CD4-positive, CD25-positive, alpha-beta regulatory T cell (primary cell): ENCODE measurements at regions not wholly inside any gene's neighbourhood (a gene's known extent, or its start where the extent isn't known, plus 50 kb on each side); places are given as distances from the start of the nearest gene placed in this dataset.

Experiments
- ATAC-seq, 2 donors: fragments of 150-1000 bp; cut with Tn5 transposase; one replicate each; pipeline ENCODE4 v1.10.0; 2021; ENCODE audit warnings: low read depth in 2 of 2, moderate number of reproducible peaks in 2 of 2, moderate library complexity in 1 of 2
- DNase-seq, 3 donors: peaks; one replicate each; pipeline versions ENCODE4 v3.0.0 to v3.0.0-alpha.2; 2012 to 2022; ENCODE audit warnings: mixed read lengths in 1 of 3
- H3K27ac ChIP-seq: one replicate; pipeline ENCODE4 v1.7.0; 2013; ENCODE audit warnings: mild to moderate bottlenecking, low read length; ENCODE audit not compliant: insufficient read depth, poor library complexity, severe bottlenecking
- H3K27me3 ChIP-seq: one replicate; pipeline ENCODE4 v1.7.0; 2013; ENCODE audit warnings: low read length; ENCODE audit not compliant: control insufficient read depth, insufficient read depth
- H3K36me3 ChIP-seq: one replicate; pipeline ENCODE4 v1.7.0; 2013; ENCODE audit warnings: mild to moderate bottlenecking, low read length, moderate library complexity; ENCODE audit not compliant: control insufficient read depth, insufficient read depth
- H3K4me1 ChIP-seq: 2 replicates; pipeline ENCODE4 v1.7.0; 2013; ENCODE audit warnings: mild to moderate bottlenecking, low read length; ENCODE audit not compliant: insufficient read depth, control insufficient read depth, poor library complexity, severe bottlenecking
- H3K4me3 ChIP-seq: one replicate; pipeline ENCODE4 v1.7.0; 2013; ENCODE audit warnings: low read depth, mild to moderate bottlenecking, low read length, moderate library complexity
- H3K9me3 ChIP-seq, 2 experiments: 1 replicate in 1 of 2; 2 replicates in 1 of 2; pipeline ENCODE4 v1.7.0; 2013; ENCODE audit warnings: low read length in 2 of 2, mild to moderate bottlenecking in 1 of 2, moderate library complexity in 1 of 2; ENCODE audit not compliant: control insufficient read depth in 2 of 2
- H3K27ac Mint-ChIP-seq, 3 donors: one replicate each; pipeline ENCODE4 v1.8.0; 2020 to 2022; ENCODE audit warnings: mild to moderate bottlenecking in 3 of 3, mixed read lengths in 3 of 3, moderate library complexity in 2 of 3
- H3K27me3 Mint-ChIP-seq: one replicate; pipeline ENCODE4 v1.8.0; 2022; ENCODE audit warnings: mild to moderate bottlenecking, mixed read lengths
- H3K36me3 Mint-ChIP-seq: one replicate; pipeline ENCODE4 v1.8.0; 2020; ENCODE audit warnings: mixed read lengths
- H3K4me1 Mint-ChIP-seq, 4 donors: one replicate each; pipeline ENCODE4 v1.8.0; 2020 to 2022; ENCODE audit warnings: mixed read lengths in 4 of 4, mild to moderate bottlenecking in 1 of 4
- H3K4me3 Mint-ChIP-seq, 4 donors: one replicate each; pipeline ENCODE4 v1.8.0; 2020 to 2022; ENCODE audit warnings: mild to moderate bottlenecking in 4 of 4, mixed read lengths in 4 of 4, moderate library complexity in 3 of 4
- H3K9me3 Mint-ChIP-seq, 7 donors: one replicate each; pipeline ENCODE4 v1.8.0; 2020 to 2022; ENCODE audit warnings: mixed read lengths in 7 of 7, mild to moderate bottlenecking in 3 of 7, moderate library complexity in 2 of 7

DNA sequence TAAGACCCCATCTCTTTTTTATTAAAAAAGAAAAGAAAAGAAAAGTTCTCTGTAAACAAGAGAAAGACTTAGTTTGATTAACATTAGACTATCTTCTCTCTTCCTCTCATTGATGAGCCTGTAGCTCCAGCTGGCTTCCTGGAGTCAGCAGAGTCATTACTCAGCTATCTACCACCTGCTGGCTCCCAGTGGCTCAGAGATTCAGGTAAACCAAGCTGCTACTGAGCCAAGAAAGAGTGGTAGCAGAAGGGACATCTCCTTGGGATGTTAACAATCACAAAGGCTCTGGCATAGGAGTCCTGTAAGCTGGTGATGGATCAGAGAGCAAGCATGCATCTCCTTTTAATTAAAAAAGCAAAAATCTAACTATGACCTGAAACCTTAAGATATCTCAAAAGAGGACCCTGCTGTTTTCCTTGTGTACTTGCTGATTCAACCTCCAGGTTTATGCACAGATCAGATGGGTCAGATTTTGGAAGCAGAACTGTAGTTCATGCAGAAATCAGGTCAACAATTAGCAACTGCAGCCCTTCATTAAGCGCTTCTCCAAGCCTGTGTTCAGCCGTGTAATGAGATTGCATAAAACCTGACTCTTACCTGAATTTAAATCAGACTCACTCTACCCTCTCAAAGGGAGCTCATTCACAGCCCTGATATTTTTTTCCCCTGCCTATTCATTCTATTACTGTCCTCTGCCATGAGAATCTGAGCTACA is 225.8 kb downstream of the RNF152 start:
- H3K9me3 ChIP-seq: no peaks in the 10 kb centered on the region
- DNase-seq (no peak), ATAC-seq (no peak)
- Mint-ChIP-seq H3K27ac (no peak overlapping the region), H3K4me1 (no peaks in the 10 kb centered on the region), H3K27me3 (no peaks in the 10 kb centered on the region), H3K36me3 (no peaks in the 10 kb centered on the region), H3K4me3 (no peak overlapping the region), H3K9me3 (peaks cover 0 to 6% (median 0%) of the 10 kb centered on the region in 7 donors)
- no peaks in the 10 kb centered on the region for H3K27me3 ChIP-seq
- H3K27ac ChIP-seq: no peak overlapping the region
- no peak overlapping the region for H3K4me3 ChIP-seq
- no peaks in the 10 kb centered on the region for H3K4me1 ChIP-seq
- H3K36me3 ChIP-seq: no peaks in the 10 kb centered on the region

DNA sequence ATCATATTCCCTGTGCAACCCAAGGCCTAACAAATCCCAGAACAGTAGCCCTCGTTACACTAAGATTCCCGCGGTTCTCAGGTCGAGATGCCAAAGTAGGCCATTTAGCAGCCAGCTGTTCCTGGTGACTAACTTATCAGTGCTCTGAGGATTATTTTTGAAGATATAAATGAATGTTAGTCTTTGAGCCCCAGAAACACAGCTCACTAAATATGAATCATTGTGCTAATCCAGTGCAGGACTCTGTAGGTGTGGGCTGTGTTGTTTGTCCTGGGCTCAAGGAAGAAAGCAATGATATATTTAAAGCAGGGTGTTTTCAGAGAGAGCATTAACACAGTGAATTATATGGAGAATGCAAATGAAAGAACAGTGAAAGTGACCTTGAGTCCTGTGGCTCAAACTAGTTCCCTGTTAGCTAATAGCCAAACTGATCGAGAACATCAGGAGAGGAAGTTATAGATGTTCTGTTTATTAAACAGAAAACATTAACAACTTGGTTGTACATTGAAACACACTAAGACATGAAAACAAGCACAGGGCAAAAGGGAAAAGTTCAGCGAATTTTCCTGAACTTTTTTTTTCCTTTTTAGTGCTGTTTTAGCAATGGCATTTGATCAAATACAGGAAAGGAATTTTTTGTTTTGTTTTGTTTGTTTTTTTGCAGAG is 228.3 kb downstream of the RNF152 start:
- H3K9me3 Mint-ChIP-seq: peaks cover 0 to 8% (median 4%) of the 10 kb centered on the region in 7 donors
- H3K27me3 ChIP-seq: no peaks in the 10 kb centered on the region
- H3K27ac ChIP-seq: no peak overlapping the region
- H3K4me3 ChIP-seq: no peak overlapping the region
- ATAC-seq (no peak), DNase-seq (no peak)
- no peaks in the 10 kb centered on the region for H3K9me3 ChIP-seq
- H3K27ac Mint-ChIP-seq: no peak overlapping the region
- H3K27me3 Mint-ChIP-seq: peaks cover 4% of the 10 kb centered on the region
- no peaks in the 10 kb centered on the region for H3K36me3 Mint-ChIP-seq
- no peaks in the 10 kb centered on the region for H3K4me1 ChIP-seq
- no peaks in the 10 kb centered on the region for H3K36me3 ChIP-seq
- H3K4me3 Mint-ChIP-seq: no peak overlapping the region
- no peaks in the 10 kb centered on the region for H3K4me1 Mint-ChIP-seq

DNA sequence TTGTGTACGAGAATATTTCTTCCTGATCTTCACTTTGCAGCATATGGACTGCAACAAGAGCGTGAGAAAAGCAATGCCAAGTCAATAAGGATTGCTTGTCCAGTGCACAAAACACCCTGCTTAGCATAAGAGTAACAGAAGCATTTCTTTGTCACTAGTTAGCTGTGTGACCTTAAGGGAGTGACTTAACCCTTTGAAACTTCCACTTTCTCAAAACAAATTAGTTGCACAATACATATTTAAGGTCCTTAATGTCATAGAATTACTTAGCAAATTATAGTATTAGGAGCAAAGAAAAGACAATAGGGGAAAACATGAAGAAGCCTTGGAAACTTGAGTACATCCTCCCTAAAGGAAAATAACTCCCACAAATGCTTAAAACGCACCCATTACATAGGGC is 230.1 kb downstream of the RNF152 start:
- Histone ChIP-seq H3K36me3 (no peaks in the 10 kb centered on the region), H3K4me1 (no peaks in the 10 kb centered on the region), H3K9me3 (no peaks in the 10 kb centered on the region), H3K4me3 (no peak overlapping the region), H3K27ac (no peak overlapping the region), H3K27me3 (no peaks in the 10 kb centered on the region)
- Mint-ChIP-seq H3K4me3 (no peak overlapping the region), H3K27me3 (peaks cover 4% of the 10 kb centered on the region), H3K9me3 (peaks cover 0 to 8% (median 4%) of the 10 kb centered on the region in 7 donors), H3K27ac (no peak overlapping the region), H3K4me1 (no peaks in the 10 kb centered on the region), H3K36me3 (no peaks in the 10 kb centered on the region)
- no peak for DNase-seq
- ATAC-seq: no peak

DNA sequence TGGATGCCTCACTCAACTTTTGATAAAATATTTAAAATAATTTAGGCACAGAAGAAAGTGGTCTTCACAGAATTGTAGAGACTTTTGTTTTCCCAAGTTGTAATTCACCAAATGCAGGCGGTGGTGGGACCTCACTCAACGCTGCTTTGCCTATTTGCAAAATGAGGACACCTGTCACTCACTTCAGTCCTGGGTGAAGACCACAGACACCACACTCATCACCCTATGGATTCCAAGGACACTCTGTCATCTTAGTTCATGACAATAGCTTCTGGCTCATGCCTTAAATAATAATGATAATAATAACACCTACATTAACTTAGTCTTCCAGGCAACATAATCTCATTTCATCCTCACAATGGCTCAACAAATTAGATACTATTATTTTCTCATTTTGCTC is 234.4 kb downstream of the RNF152 start:
- Mint-ChIP-seq H3K36me3 (no peaks in the 10 kb centered on the region), H3K27ac (no peak overlapping the region), H3K4me1 (no peaks in the 10 kb centered on the region), H3K4me3 (no peak overlapping the region), H3K9me3 (peaks cover 0 to 12% (median 6%) of the 10 kb centered on the region in 7 donors), H3K27me3 (peaks cover 4% of the 10 kb centered on the region)
- no peak overlapping the region for H3K4me3 ChIP-seq
- no peaks in the 10 kb centered on the region for H3K36me3 ChIP-seq
- no peaks in the 10 kb centered on the region for H3K4me1 ChIP-seq
- no peak for DNase-seq
- no peaks in the 10 kb centered on the region for H3K27me3 ChIP-seq
- no peak for ATAC-seq
- no peaks in the 10 kb centered on the region for H3K9me3 ChIP-seq
- no peak overlapping the region for H3K27ac ChIP-seq

DNA sequence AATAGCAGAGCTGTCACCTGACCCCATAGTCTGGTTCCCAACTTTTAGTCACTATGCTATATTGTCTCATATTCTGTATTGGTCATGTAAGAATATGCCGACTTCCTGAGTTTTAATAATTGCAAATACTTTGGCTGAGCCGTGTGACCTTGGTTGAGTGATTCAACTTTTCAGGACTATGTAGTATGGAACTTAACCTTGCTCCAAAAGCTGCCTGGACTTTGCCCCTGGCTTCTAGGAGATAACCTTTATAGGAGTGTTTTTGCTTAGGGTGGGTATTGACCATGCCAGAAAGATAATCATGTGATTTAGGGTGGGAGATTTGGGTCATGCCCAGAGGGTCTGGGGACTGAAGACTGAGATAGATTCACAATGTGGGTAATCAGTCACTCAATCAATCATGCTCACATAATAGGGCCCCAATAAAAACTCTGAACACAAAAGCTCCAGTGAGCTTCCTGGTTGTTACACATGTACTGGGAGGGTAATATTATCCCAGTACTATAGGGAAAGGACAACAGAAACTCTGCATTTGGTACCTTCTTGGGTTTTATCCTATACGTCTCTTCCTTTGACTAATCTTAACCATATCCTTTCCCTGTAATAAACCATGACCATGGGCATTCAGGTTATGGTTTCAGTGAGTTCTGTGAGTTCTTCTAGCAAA is 235.6 kb downstream of the RNF152 start:
- no peaks in the 10 kb centered on the region for H3K36me3 Mint-ChIP-seq
- Histone ChIP-seq H3K27ac (no peak overlapping the region), H3K9me3 (no peaks in the 10 kb centered on the region), H3K4me3 (no peak overlapping the region), H3K36me3 (no peaks in the 10 kb centered on the region), H3K4me1 (no peaks in the 10 kb centered on the region), H3K27me3 (no peaks in the 10 kb centered on the region)
- ATAC-seq (no peak), DNase-seq (no peak)
- no peak overlapping the region for H3K27ac Mint-ChIP-seq
- H3K27me3 Mint-ChIP-seq: peaks cover 4% of the 10 kb centered on the region
- no peak overlapping the region for H3K4me3 Mint-ChIP-seq
- H3K9me3 Mint-ChIP-seq: peaks cover 0 to 12% (median 4%) of the 10 kb centered on the region in 7 donors
- H3K4me1 Mint-ChIP-seq: peaks cover 0 to 2% (median 0%) of the 10 kb centered on the region in 4 donors

DNA sequence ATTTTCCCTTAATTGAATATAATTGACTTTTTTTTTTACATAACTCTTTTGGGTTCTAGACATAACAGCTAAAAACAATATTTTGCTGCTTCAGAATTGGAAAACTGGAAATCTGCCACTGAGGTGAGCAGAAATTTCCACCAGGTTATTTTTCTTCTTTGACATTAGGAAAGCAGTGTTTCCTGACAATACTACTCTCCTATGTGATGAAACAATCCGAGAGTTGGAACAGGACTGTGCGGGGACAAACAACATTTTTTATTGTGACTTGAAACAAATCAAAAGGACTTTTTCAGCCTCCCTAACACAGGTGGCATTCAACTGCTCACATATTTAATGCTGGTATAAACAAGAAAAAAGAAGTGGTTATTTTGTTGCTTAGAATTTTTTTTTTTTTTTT is 237.2 kb downstream of the RNF152 start:
- no peak for ATAC-seq
- H3K9me3 ChIP-seq: no peaks in the 10 kb centered on the region
- no peak overlapping the region for H3K4me3 ChIP-seq
- H3K4me3 Mint-ChIP-seq: no peak overlapping the region
- no peaks in the 10 kb centered on the region for H3K27me3 ChIP-seq
- no peaks in the 10 kb centered on the region for H3K36me3 ChIP-seq
- H3K4me1 ChIP-seq: no peaks in the 10 kb centered on the region
- peaks cover 0 to 2% (median 0%) of the 10 kb centered on the region in 4 donors for H3K4me1 Mint-ChIP-seq
- no peaks in the 10 kb centered on the region for H3K36me3 Mint-ChIP-seq
- peaks cover 0 to 8% (median 1%) of the 10 kb centered on the region in 7 donors for H3K9me3 Mint-ChIP-seq
- H3K27me3 Mint-ChIP-seq: peaks cover under 1% of the 10 kb centered on the region
- DNase-seq: no peak
- no peak overlapping the region for H3K27ac ChIP-seq
- no peak overlapping the region for H3K27ac Mint-ChIP-seq

DNA sequence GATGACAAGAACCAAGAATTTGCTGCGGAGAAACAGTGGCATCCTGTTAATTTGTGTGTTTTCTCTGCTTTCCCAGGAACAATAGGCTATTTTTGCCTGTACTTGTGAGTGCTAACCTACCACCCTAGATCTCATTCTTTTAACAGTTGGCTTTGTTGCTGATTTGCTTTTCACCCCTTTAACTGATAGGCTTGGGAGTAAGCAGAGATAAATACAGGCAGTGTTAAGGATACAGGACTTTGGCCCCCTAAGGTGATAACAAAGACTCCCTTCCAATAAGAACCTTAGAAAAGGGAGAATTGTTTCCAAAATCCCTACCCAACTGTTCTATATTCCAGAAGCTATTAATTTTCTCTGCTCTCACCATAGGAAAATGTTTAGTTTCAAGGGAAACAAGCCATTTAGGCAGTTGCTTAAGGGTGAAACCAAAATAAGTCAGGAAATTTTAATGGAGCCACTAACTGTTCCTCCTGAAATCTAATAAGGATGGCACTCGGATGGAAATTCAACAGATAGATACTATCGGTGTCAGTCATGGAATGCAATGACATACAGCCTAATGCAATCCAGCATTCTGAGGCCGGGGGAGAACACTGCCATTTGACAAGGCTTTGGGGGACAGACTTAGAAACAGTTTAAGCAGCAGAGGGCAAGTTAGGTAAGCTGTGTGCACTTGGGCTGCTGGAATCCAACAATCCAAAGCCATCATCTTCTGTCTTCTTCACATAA is 238.8 kb downstream of the RNF152 start:
- Histone ChIP-seq H3K27me3 (no peaks in the 10 kb centered on the region), H3K27ac (no peak overlapping the region), H3K9me3 (no peaks in the 10 kb centered on the region), H3K36me3 (no peaks in the 10 kb centered on the region), H3K4me1 (no peaks in the 10 kb centered on the region), H3K4me3 (no peak overlapping the region)
- H3K4me3 Mint-ChIP-seq: no peak overlapping the region
- H3K27me3 Mint-ChIP-seq: no peaks in the 10 kb centered on the region
- H3K4me1 Mint-ChIP-seq: peaks cover 0 to 2% (median 0%) of the 10 kb centered on the region in 4 donors
- peaks cover 0 to 8% (median 1%) of the 10 kb centered on the region in 7 donors for H3K9me3 Mint-ChIP-seq
- no peak for DNase-seq
- H3K36me3 Mint-ChIP-seq: no peaks in the 10 kb centered on the region
- no peak overlapping the region for H3K27ac Mint-ChIP-seq
- no peak for ATAC-seq
